RWPE2 (cell line): ENCODE measurements at regions not wholly inside any gene's neighbourhood (a gene's known extent, or its start where the extent isn't known, plus 50 kb on each side); places are given as distances from the start of the nearest gene placed in this dataset.

Source experiments
- ATAC-seq: fragments of 200-7000 bp; cut with Tn5 transposase; 3 replicates; pipeline ENCODE4 v1.9.1; 2021; ENCODE audit warnings: low read depth
- DNase-seq: peaks from one replicate; pipeline ENCODE4 v3.0.0-alpha.2; 2020; ENCODE audit warnings: low spot score
- H3K27ac ChIP-seq: fragments of 450-650 bp; 2 replicates; pipeline ENCODE4 v1.5.1; 2017; ENCODE audit warnings: mild to moderate bottlenecking; ENCODE audit not compliant: poor library complexity, severe bottlenecking
- H3K27me3 ChIP-seq: fragments of 250-450 bp; sonication (Bioruptor Pico); 2 replicates; pipeline ENCODE4 v1.5.1; 2021; ENCODE audit warnings: mild to moderate bottlenecking, moderate library complexity; ENCODE audit not compliant: insufficient read depth, poor library complexity, severe bottlenecking
- H3K36me3 ChIP-seq: fragments of 250-450 bp; sonication (Bioruptor Pico); 2 replicates; pipeline ENCODE4 v1.5.1; 2020; ENCODE audit warnings: low read depth, mild to moderate bottlenecking, moderate library complexity
- H3K4me1 ChIP-seq: fragments of 250-450 bp; sonication (Bioruptor Pico); 2 replicates; pipeline ENCODE4 v1.5.1; 2021; ENCODE audit warnings: mild to moderate bottlenecking, moderate library complexity; ENCODE audit not compliant: insufficient read depth, poor library complexity, severe bottlenecking
- H3K4me3 ChIP-seq: fragments of 250-450 bp; sonication (Bioruptor Pico); 2 replicates; pipeline ENCODE4 v1.5.1; 2021; ENCODE audit warnings: mild to moderate bottlenecking, moderate library complexity; ENCODE audit not compliant: severe bottlenecking
- H3K9me3 ChIP-seq: fragments of 250-450 bp; sonication (Bioruptor Pico); 2 replicates; pipeline ENCODE4 v1.5.1; 2021; ENCODE audit warnings: mild to moderate bottlenecking, moderate library complexity; ENCODE audit not compliant: severe bottlenecking
- CTCF ChIP-seq: fragments of 450-650 bp; IDR thresholded peaks from one replicate; pipeline ENCODE4 v1.5.1; 2017; ENCODE audit warnings: mild to moderate bottlenecking, moderate library complexity; ENCODE audit not compliant: poor library complexity, severe bottlenecking

- Histone ChIP-seq H3K36me3 (no peaks in the 10 kb centered on the region), H3K4me1 (no peaks in the 10 kb centered on the region), H3K27me3 (no peaks in the 10 kb centered on the region), H3K4me3 (no peak overlapping the region), H3K27ac (no peak overlapping the region), H3K9me3 (no peaks in the 10 kb centered on the region)
- DNase-seq (no peak), ATAC-seq (no peak)
- TF ChIP-seq CTCF: no peak
Measured at GRCh38 chr10:121296378-121296777, 301.9 kb downstream of the FGFR2 start.

- no peak for DNase-seq
- Histone ChIP-seq H3K4me1 (no peaks in the 10 kb centered on the region), H3K9me3 (no peaks in the 10 kb centered on the region), H3K27me3 (no peaks in the 10 kb centered on the region), H3K4me3 (no peak overlapping the region), H3K27ac (no peak overlapping the region), H3K36me3 (no peaks in the 10 kb centered on the region)
- no peak for TF ChIP-seq CTCF
- ATAC-seq: no peak
Measured at GRCh38 chr10:121296881-121297585, 301.2 kb downstream of the FGFR2 start.

GRCh38 chr10:121300723-121301122 is 297.5 kb downstream of the FGFR2 start:
- DNase-seq (no peak), ATAC-seq (no peak)
- H3K4me3 ChIP-seq: no peak overlapping the region
- no peaks in the 10 kb centered on the region for H3K9me3 ChIP-seq
- no peaks in the 10 kb centered on the region for H3K4me1 ChIP-seq
- no peaks in the 10 kb centered on the region for H3K27me3 ChIP-seq
- no peak overlapping the region for H3K27ac ChIP-seq
- no peaks in the 10 kb centered on the region for H3K36me3 ChIP-seq
- TF ChIP-seq CTCF: no peak

- ATAC-seq (no peak; the same call in 2 of the 3 replicates), DNase-seq (no peak)
- no peak overlapping the region for H3K27ac ChIP-seq
Measured at GRCh38 chr10:121302541-121303180, 295.6 kb downstream of the FGFR2 start.

More at GRCh38 chr10:121302541-121303180, 295.6 kb downstream of the FGFR2 start:
- no peaks in the 10 kb centered on the region for H3K27me3 ChIP-seq
- H3K4me3 ChIP-seq: no peak overlapping the region
- H3K36me3 ChIP-seq: no peaks in the 10 kb centered on the region
- H3K4me1 ChIP-seq: no peaks in the 10 kb centered on the region
- TF ChIP-seq CTCF: no peak
- H3K9me3 ChIP-seq: no peaks in the 10 kb centered on the region
